ENCODE measurements at regions not wholly inside any gene's neighbourhood (a gene's known extent, or its start where the extent isn't known, plus 50 kb on each side); places are given as distances from the start of the nearest gene placed in this dataset.

DNA sequence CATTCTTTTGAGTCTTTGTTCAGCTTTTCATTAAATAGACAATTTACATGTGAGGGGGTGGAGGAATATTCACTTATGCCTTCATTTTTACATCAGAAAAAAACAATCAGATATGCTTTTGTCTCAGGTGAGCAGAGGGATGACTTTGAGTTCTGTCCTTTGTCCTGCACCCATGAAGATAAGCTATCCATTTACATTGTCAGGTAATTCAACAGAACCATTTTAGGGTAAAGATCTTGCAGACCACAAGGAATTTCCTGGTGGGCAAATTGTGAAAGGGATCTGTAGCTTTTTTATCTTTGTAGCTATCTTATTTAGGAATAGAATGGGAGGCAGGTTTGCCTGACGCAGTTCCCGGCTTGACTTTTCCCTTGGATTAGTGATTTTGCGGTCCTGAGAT is 242.7 kb upstream of the IRF2BP2 start:
- no peak overlapping the region for H3K27ac ChIP-seq (ENCODE audit: low read depth, low read length, poor library complexity, severe bottlenecking)
- ChIA-PET POLR2A (ENCODE audit: low non-redundant PET) (no interaction called here), CTCF (no interaction called here)
- intact Hi-C loops (cut with micrococcal nuclease; ENCODE audit: unreplicated experiment): no loop called here
- no peaks in the 10 kb centered on the region for H3K4me1 ChIP-seq (ENCODE audit: insufficient read depth, low read length, poor library complexity, severe bottlenecking)
- no peak overlapping the region for H3K4me3 ChIP-seq (ENCODE audit: low read depth, low read length, poor library complexity, severe bottlenecking)
- no TSS peak for BruUV-seq (replicated peaks)
- H3K27me3 ChIP-seq (replicated peaks; ENCODE audit: insufficient read depth, low read depth, low read length, poor library complexity): no peaks in the 10 kb centered on the region
- TF ChIP-seq CTCF (conservative IDR thresholded peaks at IDR 0.05; ENCODE audit: low read depth, low read length): no peak
- no peak for TF ChIP-seq EZH2 (IDR thresholded peaks at IDR 0.05; ENCODE audit: borderline replicate concordance, low read depth, low read length, poor library complexity, severe bottlenecking)
- H3K9me3 ChIP-seq (ENCODE audit: low read depth, low read length, poor library complexity, severe bottlenecking): no peaks in the 10 kb centered on the region
- no peak for DNase-seq (ENCODE audit: low spot score)
- no peaks in the 10 kb centered on the region for H3K36me3 ChIP-seq (ENCODE audit: insufficient read depth, low read length, poor library complexity, severe bottlenecking)

DNA sequence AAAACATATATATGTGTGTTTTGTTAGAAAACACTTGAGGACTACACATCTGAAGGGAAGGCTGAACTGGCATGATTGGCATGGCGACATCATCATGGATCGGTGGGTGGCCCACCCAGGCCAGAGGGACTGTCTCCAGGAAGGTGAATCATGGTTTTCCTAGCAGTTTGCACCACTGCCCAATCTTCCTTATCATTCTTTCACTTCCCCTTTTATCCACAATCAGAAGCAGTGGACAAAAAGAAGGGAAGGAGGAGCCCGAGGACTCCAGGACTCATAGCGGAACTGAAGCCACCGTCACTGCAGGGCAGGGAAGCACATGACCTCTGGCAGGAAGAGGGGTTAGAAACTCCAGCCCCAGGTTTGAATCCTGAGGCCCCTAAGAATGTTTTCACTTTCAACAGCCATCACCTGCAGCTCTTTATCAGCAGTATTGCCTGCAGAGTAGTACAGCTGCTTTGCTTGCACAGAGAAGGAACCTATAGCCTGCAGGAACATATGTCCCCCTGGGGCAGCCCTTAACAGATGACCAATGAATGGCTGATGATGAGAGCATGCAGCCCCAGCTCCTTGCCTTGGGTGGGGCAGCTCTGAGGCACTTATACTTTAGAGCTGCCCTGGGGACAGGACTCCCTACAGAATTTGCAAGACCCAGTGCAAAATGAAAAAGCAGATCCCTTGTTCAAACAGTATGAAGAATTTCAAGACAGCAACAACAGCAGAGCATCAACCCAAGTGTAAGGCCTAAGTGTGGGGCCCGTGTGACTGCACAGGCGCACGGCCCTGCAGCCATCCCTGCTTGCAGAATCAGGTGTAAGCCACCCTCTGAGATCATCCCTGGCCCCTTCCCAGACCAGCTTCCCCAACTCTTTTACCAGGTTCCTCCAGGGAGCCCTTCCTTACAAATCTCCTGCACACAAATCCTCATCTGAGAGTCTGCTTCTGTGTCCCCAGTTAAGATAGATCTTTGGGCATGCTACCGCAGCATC is 241.8 kb upstream of the IRF2BP2 start:
- no peak overlapping the region for H3K27ac ChIP-seq (ENCODE audit: low read depth, low read length, poor library complexity, severe bottlenecking)
- POLR2A ChIA-PET (ENCODE audit: low non-redundant PET): no interaction called here
- CTCF ChIA-PET: no interaction called here
- no peaks in the 10 kb centered on the region for H3K27me3 ChIP-seq (replicated peaks; ENCODE audit: insufficient read depth, low read depth, low read length, poor library complexity)
- no peaks in the 10 kb centered on the region for H3K4me1 ChIP-seq (ENCODE audit: insufficient read depth, low read length, poor library complexity, severe bottlenecking)
- H3K36me3 ChIP-seq (ENCODE audit: insufficient read depth, low read length, poor library complexity, severe bottlenecking): no peaks in the 10 kb centered on the region
- no peak for TF ChIP-seq EZH2 (IDR thresholded peaks at IDR 0.05; ENCODE audit: borderline replicate concordance, low read depth, low read length, poor library complexity, severe bottlenecking)
- TF ChIP-seq CTCF (conservative IDR thresholded peaks at IDR 0.05; ENCODE audit: low read depth, low read length): no peak
- no peak overlapping the region for H3K4me3 ChIP-seq (ENCODE audit: low read depth, low read length, poor library complexity, severe bottlenecking)
- DNase-seq (ENCODE audit: low spot score): no peak
- H3K9me3 ChIP-seq (ENCODE audit: low read depth, low read length, poor library complexity, severe bottlenecking): no peaks in the 10 kb centered on the region
- intact Hi-C loops (cut with micrococcal nuclease; ENCODE audit: unreplicated experiment): no loop called here
- BruUV-seq (replicated peaks): no TSS peak

GRCh38 chr1:234849832-234850231 is 239.9 kb upstream of the IRF2BP2 start:
- H3K36me3 ChIP-seq (ENCODE audit: insufficient read depth, low read length, poor library complexity, severe bottlenecking): no peaks in the 10 kb centered on the region
- no peaks in the 10 kb centered on the region for H3K27me3 ChIP-seq (replicated peaks; ENCODE audit: insufficient read depth, low read depth, low read length, poor library complexity)
- H3K9me3 ChIP-seq (ENCODE audit: low read depth, low read length, poor library complexity, severe bottlenecking): no peaks in the 10 kb centered on the region
- ChIA-PET CTCF (no interaction called here), POLR2A (ENCODE audit: low non-redundant PET) (no interaction called here)
- H3K4me3 ChIP-seq (ENCODE audit: low read depth, low read length, poor library complexity, severe bottlenecking): no peak overlapping the region
- intact Hi-C loops (cut with micrococcal nuclease; ENCODE audit: unreplicated experiment): no loop called here
- TF ChIP-seq EZH2 (IDR thresholded peaks at IDR 0.05; ENCODE audit: borderline replicate concordance, low read depth, low read length, poor library complexity, severe bottlenecking): no peak
- TF ChIP-seq CTCF (conservative IDR thresholded peaks at IDR 0.05; ENCODE audit: low read depth, low read length): no peak
- no peaks in the 10 kb centered on the region for H3K4me1 ChIP-seq (ENCODE audit: insufficient read depth, low read length, poor library complexity, severe bottlenecking)
- no peak overlapping the region for H3K27ac ChIP-seq (ENCODE audit: low read depth, low read length, poor library complexity, severe bottlenecking)
- DNase-seq (ENCODE audit: low spot score): no peak
- no TSS peak for BruUV-seq (replicated peaks)
